ENCODE measurements at regions not wholly inside any gene's neighbourhood (a gene's known extent, or its start where the extent isn't known, plus 50 kb on each side); places are given as distances from the start of the nearest gene placed in this dataset.

- H3K27me3 ChIP-seq (ENCODE audit: insufficient read depth), result no peaks in the 10 kb centered on the region
- WGBS (ENCODE audit: low lambda C conversion rate), result 92% methylated on average over 1 of the region's 1 CpG
- H3K27ac ChIP-seq (ENCODE audit: low read depth in 2 of 2, low read length in 1 of 2), result peak overlapping the region in 1 of 2 experiments; percentile 92; a peak in 2 of 4 replicates
- no peaks in the 10 kb centered on the region for H3K9me2 ChIP-seq
- H3K4me1 ChIP-seq (ENCODE audit: control insufficient read depth in 1 of 2, insufficient read depth in 2 of 2, low read depth in 1 of 2, low read length in 1 of 2), result peaks cover 23 to 64% of the 10 kb centered on the region in 2 experiments
- TF ChIP-seq TEAD4 (IDR thresholded peaks at IDR 0.05; ENCODE audit: borderline replicate concordance, insufficient read depth) (no peak), ELF1 (IDR thresholded peaks at IDR 0.05) (no peak), YY1 (IDR thresholded peaks at IDR 0.05; ENCODE audit: low read depth) (no peak), MAX (IDR thresholded peaks at IDR 0.05; ENCODE audit: low read depth) (no peak), GATA2 (CRISPR knock-in tag; IDR thresholded peaks at IDR 0.05) (no peak), SMC3 (IDR thresholded peaks at IDR 0.05; ENCODE audit: low read depth, low read length) (no peak), JUND (IDR thresholded peaks at IDR 0.05) (no peak), EZH2phosphoT487 (IDR thresholded peaks at IDR 0.05; ENCODE audit: borderline replicate concordance, low read depth) (no peak), SIN3A (IDR thresholded peaks at IDR 0.05; ENCODE audit: borderline replicate concordance, low read depth, low read length) (no peak)
- H3K9me3 ChIP-seq, result no peaks in the 10 kb centered on the region
- no peak overlapping the region for H3K9ac ChIP-seq
- H4K20me1 ChIP-seq (ENCODE audit: insufficient read depth), result no peaks in the 10 kb centered on the region
- H3K4me3 ChIP-seq (ENCODE audit: low read depth in 2 of 2, low read length in 1 of 2), result no peak overlapping the region
- DNase-seq, result no peak
- peak overlapping the region; percentile 38; the same call in 1 of the 2 replicates for H3K4me2 ChIP-seq
- POLR2A ChIA-PET, result no interaction called here
- CTCF ChIA-PET, result no interaction called here
- H3K36me3 ChIP-seq (replicated peaks in 1 of 2; ENCODE audit: control insufficient read depth in 1 of 2, insufficient read depth in 2 of 2, low read length in 1 of 2), result no peaks in the 10 kb centered on the region
- H3F3A ChIP-seq (replicated peaks; ENCODE audit: insufficient read depth), result peaks cover 70% of the 10 kb centered on the region
- no peak overlapping the region for H2AFZ ChIP-seq (ENCODE audit: low read depth)
- no peaks in the 10 kb centered on the region for H3K79me2 ChIP-seq (ENCODE audit: insufficient read depth)
Measured at GRCh38 chr3:170749185-170749584, 120.8 kb downstream of the RPL22L1 start.

- no peak overlapping the region for H2AFZ ChIP-seq (ENCODE audit: low read depth)
- H3K4me2 ChIP-seq, result no peak overlapping the region
- H3K9ac ChIP-seq, result no peak overlapping the region
- no peaks in the 10 kb centered on the region for H3K9me2 ChIP-seq
- 75% methylated on average over 3 of the region's 3 CpGs for WGBS (ENCODE audit: low lambda C conversion rate)
- no peaks in the 10 kb centered on the region for H3K79me2 ChIP-seq (ENCODE audit: insufficient read depth)
- no peaks in the 10 kb centered on the region for H3K27me3 ChIP-seq (ENCODE audit: insufficient read depth)
- H3F3A ChIP-seq (replicated peaks; ENCODE audit: insufficient read depth), result peaks cover 56% of the 10 kb centered on the region
- no peak for DNase-seq
- ChIA-PET POLR2A (no interaction called here), CTCF (interaction anchor here (0.9 to 1.0 kb wide), 2 partner anchors 23 to 65 kb away, joined by 3 read pairs; no protein-coding TSS in a partner anchor)
- H3K27ac ChIP-seq (ENCODE audit: low read depth in 2 of 2, low read length in 1 of 2), result peak overlapping the region in 1 of 2 experiments; percentile 58; a peak in 2 of 4 replicates
- H3K4me1 ChIP-seq (ENCODE audit: control insufficient read depth in 1 of 2, insufficient read depth in 2 of 2, low read depth in 1 of 2, low read length in 1 of 2), result peaks cover 4 to 45% of the 10 kb centered on the region in 2 experiments
- no peaks in the 10 kb centered on the region for H3K36me3 ChIP-seq (replicated peaks in 1 of 2; ENCODE audit: control insufficient read depth in 1 of 2, insufficient read depth in 2 of 2, low read length in 1 of 2)
- TF ChIP-seq TCF12 (IDR thresholded peaks at IDR 0.05) (0 out of 2 replicates have a peak, but pooled peaks have one; percentile 18), NFIC (IDR thresholded peaks at IDR 0.05; ENCODE audit: borderline replicate concordance) (no peak)
- no peaks in the 10 kb centered on the region for H3K9me3 ChIP-seq
- no peaks in the 10 kb centered on the region for H4K20me1 ChIP-seq (ENCODE audit: insufficient read depth)
- no peak overlapping the region for H3K4me3 ChIP-seq (ENCODE audit: low read depth in 2 of 2, low read length in 1 of 2)
Measured at GRCh38 chr3:170746175-170746942, 123.6 kb downstream of the RPL22L1 start.

GRCh38 chr3:170745211-170745718 lies 124.7 kb downstream of the RPL22L1 start:
- H3K79me2 ChIP-seq (ENCODE audit: insufficient read depth), result no peaks in the 10 kb centered on the region
- no peaks in the 10 kb centered on the region for H3K9me2 ChIP-seq
- DNase-seq, result no peak
- H3K4me2 ChIP-seq, result no peak overlapping the region
- H4K20me1 ChIP-seq (ENCODE audit: insufficient read depth), result no peaks in the 10 kb centered on the region
- H3K4me3 ChIP-seq (ENCODE audit: low read depth in 2 of 2, low read length in 1 of 2), result no peak overlapping the region
- no peaks in the 10 kb centered on the region for H3K9me3 ChIP-seq
- H3K36me3 ChIP-seq (replicated peaks in 1 of 2; ENCODE audit: control insufficient read depth in 1 of 2, insufficient read depth in 2 of 2, low read length in 1 of 2), result no peaks in the 10 kb centered on the region
- ChIA-PET CTCF (no interaction called here), POLR2A (no interaction called here)
- no peak overlapping the region for H2AFZ ChIP-seq (ENCODE audit: low read depth)
- no peak overlapping the region for H3K9ac ChIP-seq
- peaks cover 48% of the 10 kb centered on the region for H3F3A ChIP-seq (replicated peaks; ENCODE audit: insufficient read depth)
- H3K27me3 ChIP-seq (ENCODE audit: insufficient read depth), result no peaks in the 10 kb centered on the region
- peak overlapping the region in 1 of 2 experiments; percentile 58; a peak in 3 of 4 replicates for H3K27ac ChIP-seq (ENCODE audit: low read depth in 2 of 2, low read length in 1 of 2)
- H3K4me1 ChIP-seq (ENCODE audit: control insufficient read depth in 1 of 2, insufficient read depth in 2 of 2, low read depth in 1 of 2, low read length in 1 of 2), result peaks cover 0 to 43% of the 10 kb centered on the region in 2 experiments; a peak in 3 of 4 replicates
- TF ChIP-seq RAD21 (IDR thresholded peaks at IDR 0.05; ENCODE audit: low read length) (no peak), JUND (IDR thresholded peaks at IDR 0.05) (peak; percentile 87), ELF1 (IDR thresholded peaks at IDR 0.05) (no peak), RXRA (IDR thresholded peaks at IDR 0.05; ENCODE audit: borderline replicate concordance, low read depth) (peak; percentile 66; the same call in 1 of the 2 replicates), FOSL2 (IDR thresholded peaks at IDR 0.05; ENCODE audit: borderline replicate concordance, low read depth) (peak; percentile 91), CHD2 (IDR thresholded peaks at IDR 0.05; ENCODE audit: low read length, partially characterized antibody) (no peak), TCF12 (IDR thresholded peaks at IDR 0.05) (peak; percentile 80), NRF1 (IDR thresholded peaks at IDR 0.05; ENCODE audit: low read depth, low read length) (no peak), GABPA (IDR thresholded peaks at IDR 0.05; ENCODE audit: low read depth) (no peak), ZBTB33 (IDR thresholded peaks at IDR 0.05; ENCODE audit: borderline replicate concordance, low read depth) (peak; percentile 49; the same call in 1 of the 2 replicates), USF1 (IDR thresholded peaks at IDR 0.05; ENCODE audit: borderline replicate concordance, low read depth) (no peak), MEF2A (IDR thresholded peaks at IDR 0.05; ENCODE audit: borderline replicate concordance, low read depth) (no peak), POLR2AphosphoS5 (IDR thresholded peaks at IDR 0.05; ENCODE audit: low read depth, low read length) (peak; percentile 23; the same call in 1 of the 2 replicates)

All from SK-N-SH (cell line).